BE2C (cell line): ENCODE measurements at regions not wholly inside any gene's neighbourhood (a gene's known extent, or its start where the extent isn't known, plus 50 kb on each side); places are given as distances from the start of the nearest gene placed in this dataset.

Experiments used
- DNase-seq: peaks from one replicate; pipeline ENCODE4 v3.0.0-alpha.2; 2020
- H3K27me3 ChIP-seq: fragments of 250-450 bp; sonication (Bioruptor Pico); 2 replicates; pipeline ENCODE4 v1.5.1; 2020; ENCODE audit warnings: mild to moderate bottlenecking
- H3K36me3 ChIP-seq: fragments of 250-450 bp; sonication (Bioruptor Pico); 2 replicates; pipeline ENCODE4 v1.5.1; 2020; ENCODE audit warnings: mild to moderate bottlenecking
- H3K4me1 ChIP-seq: fragments of 250-450 bp; sonication (Bioruptor Pico); 2 replicates; pipeline ENCODE4 v1.5.1; 2020
- H3K4me3 ChIP-seq: 2 replicates; pipeline ENCODE4 v1.5.1; 2011; ENCODE audit warnings: low read depth, low read length
- H3K9me3 ChIP-seq: fragments of 250-450 bp; sonication (Bioruptor Pico); 2 replicates; pipeline ENCODE4 v1.5.1; 2020
- TF ChIP-seq, protein P1 (sequence below): IDR thresholded peaks from 2 replicates; pipeline ENCODE4 v1.5.1; 2012; ENCODE audit warnings: mild to moderate bottlenecking, low read depth, low read length

DNA sequence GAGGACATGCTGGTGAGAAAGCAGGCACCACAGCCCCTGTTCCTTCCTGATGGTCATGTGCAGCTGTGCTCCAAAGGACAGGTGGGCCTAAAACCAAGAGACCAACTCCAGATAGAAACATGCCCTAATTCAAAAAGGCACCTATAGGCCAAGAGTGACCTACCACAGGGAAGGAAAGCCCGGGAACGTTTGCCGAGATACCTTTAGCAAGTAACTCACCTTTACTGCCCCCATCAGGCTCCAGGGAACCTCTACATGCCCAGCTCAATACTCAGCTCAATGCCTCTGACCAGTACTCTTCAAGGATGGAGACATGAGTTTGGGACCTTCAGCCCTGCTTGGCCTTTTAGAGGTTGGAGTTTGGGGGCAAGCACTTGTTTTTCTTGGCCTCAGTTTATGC lies 172.8 kb upstream of the FSTL4 start:
- TF ChIP-seq, protein P1, sequence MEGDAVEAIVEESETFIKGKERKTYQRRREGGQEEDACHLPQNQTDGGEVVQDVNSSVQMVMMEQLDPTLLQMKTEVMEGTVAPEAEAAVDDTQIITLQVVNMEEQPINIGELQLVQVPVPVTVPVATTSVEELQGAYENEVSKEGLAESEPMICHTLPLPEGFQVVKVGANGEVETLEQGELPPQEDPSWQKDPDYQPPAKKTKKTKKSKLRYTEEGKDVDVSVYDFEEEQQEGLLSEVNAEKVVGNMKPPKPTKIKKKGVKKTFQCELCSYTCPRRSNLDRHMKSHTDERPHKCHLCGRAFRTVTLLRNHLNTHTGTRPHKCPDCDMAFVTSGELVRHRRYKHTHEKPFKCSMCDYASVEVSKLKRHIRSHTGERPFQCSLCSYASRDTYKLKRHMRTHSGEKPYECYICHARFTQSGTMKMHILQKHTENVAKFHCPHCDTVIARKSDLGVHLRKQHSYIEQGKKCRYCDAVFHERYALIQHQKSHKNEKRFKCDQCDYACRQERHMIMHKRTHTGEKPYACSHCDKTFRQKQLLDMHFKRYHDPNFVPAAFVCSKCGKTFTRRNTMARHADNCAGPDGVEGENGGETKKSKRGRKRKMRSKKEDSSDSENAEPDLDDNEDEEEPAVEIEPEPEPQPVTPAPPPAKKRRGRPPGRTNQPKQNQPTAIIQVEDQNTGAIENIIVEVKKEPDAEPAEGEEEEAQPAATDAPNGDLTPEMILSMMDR = no peak
- Histone ChIP-seq H3K9me3 (no peaks in the 10 kb centered on the region), H3K36me3 (no peaks in the 10 kb centered on the region), H3K27me3 (no peaks in the 10 kb centered on the region), H3K4me1 (no peaks in the 10 kb centered on the region), H3K4me3 (no peak overlapping the region)
- no peak for DNase-seq

DNA sequence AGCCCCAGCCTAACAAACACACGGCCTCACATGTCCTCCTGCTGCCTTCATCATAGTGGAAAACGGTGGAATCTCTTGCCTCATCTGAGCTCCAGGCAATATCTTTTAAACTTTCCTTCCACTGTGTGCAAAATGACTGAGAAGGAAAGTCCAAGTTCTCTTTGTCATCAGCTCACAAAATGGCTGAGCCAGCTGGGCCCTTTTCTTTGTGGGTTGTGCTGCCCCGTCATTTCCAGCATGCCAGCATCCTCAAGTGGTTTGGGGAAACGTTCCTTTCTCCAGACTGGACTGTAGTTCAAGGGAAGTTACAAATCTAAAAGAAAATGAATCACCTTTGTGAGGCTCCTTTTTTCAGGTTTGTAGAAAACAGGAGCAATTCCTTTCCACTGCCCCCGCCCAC lies 171.1 kb upstream of the FSTL4 start:
- DNase-seq = no peak
- H3K4me1 ChIP-seq = no peaks in the 10 kb centered on the region
- no peak overlapping the region for H3K4me3 ChIP-seq
- no peaks in the 10 kb centered on the region for H3K27me3 ChIP-seq
- no peaks in the 10 kb centered on the region for H3K36me3 ChIP-seq
- TF ChIP-seq, protein P1 = no peak
- H3K9me3 ChIP-seq = no peaks in the 10 kb centered on the region

DNA sequence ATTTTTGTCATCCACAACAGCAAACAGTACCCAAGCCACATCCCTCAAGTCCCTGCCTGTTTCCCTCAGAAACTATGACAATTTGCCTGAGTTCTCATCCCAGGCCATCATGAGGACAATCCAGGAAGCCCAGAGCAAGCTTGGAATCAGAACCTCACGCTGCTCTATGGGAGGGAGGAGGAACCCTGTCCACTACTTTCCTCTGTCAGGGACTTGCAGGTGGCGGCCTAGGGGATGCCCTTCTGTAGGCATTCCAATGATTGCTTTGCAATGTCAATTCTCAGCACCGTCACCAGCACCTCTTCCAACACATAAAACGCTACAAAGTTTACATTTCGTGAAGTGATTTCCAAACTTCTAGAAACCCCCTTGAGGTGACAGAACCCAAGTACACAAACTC lies 170.4 kb upstream of the FSTL4 start:
- Histone ChIP-seq H3K4me3 (no peak overlapping the region), H3K9me3 (no peaks in the 10 kb centered on the region), H3K27me3 (no peaks in the 10 kb centered on the region), H3K36me3 (no peaks in the 10 kb centered on the region), H3K4me1 (no peaks in the 10 kb centered on the region)
- TF ChIP-seq, protein P1 = no peak
- no peak for DNase-seq

DNA sequence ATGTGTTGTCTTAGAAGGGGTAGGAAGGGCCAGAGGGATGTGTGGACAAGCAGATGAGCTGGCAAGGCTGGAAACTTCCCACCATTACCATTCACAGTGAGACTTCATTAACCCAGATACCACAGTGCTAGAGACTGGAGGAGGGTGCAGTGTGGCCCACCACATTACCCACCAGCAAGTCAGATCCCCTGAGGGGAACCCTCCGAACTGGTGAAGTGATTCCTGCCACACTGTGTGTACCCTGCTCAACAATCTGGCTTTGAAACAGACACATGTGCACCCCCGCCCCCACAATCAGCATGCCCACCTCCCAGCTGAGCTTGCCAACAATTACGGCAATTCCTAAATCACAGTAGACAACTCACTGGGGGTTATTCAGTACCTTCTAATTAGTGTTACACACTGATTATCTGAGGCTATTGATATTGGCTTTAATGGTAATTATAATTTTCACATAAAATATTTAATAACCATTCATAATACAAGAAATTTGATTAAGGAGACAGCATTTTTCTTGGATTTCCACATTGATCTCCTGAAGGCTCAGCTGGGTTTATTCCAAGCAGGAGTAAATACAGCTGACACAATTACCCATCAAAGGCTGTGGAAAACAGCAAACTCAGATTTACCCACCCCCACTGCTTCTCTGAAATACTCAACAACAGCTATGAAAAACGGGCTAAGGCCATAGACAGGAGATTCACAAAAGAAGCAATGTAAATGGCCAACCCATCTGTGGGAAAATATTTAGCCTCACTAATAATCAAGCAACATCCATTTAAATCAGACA lies 169.3 kb upstream of the FSTL4 start:
- Histone ChIP-seq H3K9me3 (no peaks in the 10 kb centered on the region), H3K27me3 (no peaks in the 10 kb centered on the region), H3K4me1 (no peaks in the 10 kb centered on the region), H3K36me3 (no peaks in the 10 kb centered on the region), H3K4me3 (no peak overlapping the region)
- no peak for DNase-seq
- TF ChIP-seq, protein P1 = no peak

DNA sequence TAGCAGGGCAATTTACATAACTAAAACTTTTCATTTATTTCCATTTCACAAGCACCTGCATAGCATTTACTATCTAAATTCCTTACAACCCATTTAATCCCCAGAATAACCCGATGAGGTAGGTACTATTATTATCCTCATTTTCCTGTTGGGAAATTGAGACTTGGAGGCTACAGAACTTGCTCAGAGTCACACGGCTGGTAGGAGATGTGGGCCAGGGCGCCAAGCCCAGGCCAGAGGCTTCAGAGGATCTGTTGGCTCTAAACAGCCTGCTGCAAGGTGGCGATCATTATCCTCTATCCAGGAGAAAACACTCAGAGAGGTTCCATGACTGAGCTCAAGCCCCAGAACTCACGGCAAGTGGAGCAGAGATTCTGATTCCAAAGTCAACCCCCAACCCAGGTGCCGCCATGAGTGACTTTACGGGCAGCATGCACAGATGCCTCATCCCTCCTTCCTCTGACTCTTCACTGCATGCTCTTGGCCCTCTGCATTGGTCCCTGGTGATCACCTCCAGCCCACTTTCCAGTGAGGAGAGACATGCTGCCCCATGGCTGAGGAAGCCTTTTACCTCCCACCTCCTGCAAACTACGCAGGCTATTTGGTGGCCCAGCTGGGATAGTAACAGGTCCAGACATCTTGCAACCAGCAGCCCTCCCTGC lies 168.4 kb upstream of the FSTL4 start:
- H3K27me3 ChIP-seq = no peaks in the 10 kb centered on the region
- H3K9me3 ChIP-seq = no peaks in the 10 kb centered on the region
- DNase-seq = no peak

More for the DNA sequence above, 168.4 kb upstream of the FSTL4 start:
- Histone ChIP-seq H3K4me1 (no peaks in the 10 kb centered on the region), H3K4me3 (no peak overlapping the region), H3K36me3 (no peaks in the 10 kb centered on the region)
- TF ChIP-seq, protein P1 = no peak
